ENCODE measurements at regions not wholly inside any gene's neighbourhood (a gene's known extent, or its start where the extent isn't known, plus 50 kb on each side); places are given as distances from the start of the nearest gene placed in this dataset.

DNA sequence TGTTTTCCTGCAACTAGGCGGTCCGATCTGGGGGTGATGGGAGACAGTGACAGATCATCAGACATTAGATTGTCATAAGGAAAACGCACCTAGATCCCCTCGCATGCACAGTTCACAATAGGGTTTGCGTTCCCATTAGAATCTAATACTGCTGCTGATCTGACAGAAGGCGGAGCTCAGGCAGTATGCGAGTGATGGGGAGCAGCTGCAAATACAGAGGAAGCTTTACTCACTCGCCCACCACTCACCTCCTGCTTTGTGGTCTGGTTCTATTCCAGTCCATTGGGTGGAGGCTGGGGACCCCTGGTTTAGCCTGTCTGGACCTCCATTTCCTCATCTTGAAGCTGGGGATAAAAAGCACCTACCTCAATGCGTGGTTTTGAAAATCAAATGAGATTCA, 437.5 kb upstream of the PROK2 start:
- H2AFZ ChIP-seq (ENCODE audit: low read depth, low read length): no peak overlapping the region
- no peak overlapping the region for H3K9ac ChIP-seq (replicated peaks; ENCODE audit: extremely low read depth, insufficient read depth, low read length)
- no peaks in the 10 kb centered on the region for H3K79me2 ChIP-seq (ENCODE audit: control insufficient read depth, insufficient read depth, low read length)
- DNase-seq (ENCODE audit: low read depth, low spot score) (no peak), FAIRE-seq (no peak)
- dilution Hi-C loops (cut with MboI; ENCODE audit: extremely low pct_ligation_motif_present, low sequenced_read_pairs): no loop called here
- no peaks in the 10 kb centered on the region for H3K36me3 ChIP-seq (ENCODE audit: control insufficient read depth in 2 of 2, extremely low read depth in 1 of 2, insufficient read depth in 2 of 2, low read length in 2 of 2)
- H3K4me3 ChIP-seq (replicated peaks in 1 of 3; ENCODE audit: insufficient read depth in 1 of 3, low read depth in 1 of 3, low read length in 3 of 3): no peak overlapping the region
- H3K27ac ChIP-seq (ENCODE audit: insufficient read depth, low read depth, low read length): no peak overlapping the region
- H4K20me1 ChIP-seq (replicated peaks; ENCODE audit: control insufficient read depth, extremely low read depth, insufficient read depth, low read length): no peaks in the 10 kb centered on the region
- POLR2A ChIA-PET: no interaction called here
- no peak overlapping the region for H3K4me2 ChIP-seq (ENCODE audit: insufficient read depth, low read length)
- intact Hi-C loops (cut with micrococcal nuclease): no loop called here
- H3K27me3 ChIP-seq (ENCODE audit: control insufficient read depth in 2 of 2, insufficient read depth in 2 of 2, low read length in 2 of 2): peaks cover 0 to 2% of the 10 kb centered on the region in 2 experiments
- H3K4me1 ChIP-seq (ENCODE audit: control insufficient read depth, extremely low read depth, insufficient read depth, low read length): no peaks in the 10 kb centered on the region
- H3K9me1 ChIP-seq (replicated peaks; ENCODE audit: control insufficient read depth, extremely low read depth, insufficient read depth, low read length): no peaks in the 10 kb centered on the region
- no peaks in the 10 kb centered on the region for H3K9me3 ChIP-seq (replicated peaks; ENCODE audit: control insufficient read depth, insufficient read depth, low read length)
- TF ChIP-seq MAX (IDR thresholded peaks at IDR 0.05; ENCODE audit: insufficient read depth, insufficient read length) (no peak), JUN (IDR thresholded peaks at IDR 0.05; ENCODE audit: borderline replicate concordance, insufficient read depth, insufficient read length, low read depth) (no peak), MYC (IDR thresholded peaks at IDR 0.05; ENCODE audit: low read depth, low read length) (no peak), POLR2AphosphoS5 (IDR thresholded peaks at IDR 0.05; ENCODE audit: insufficient read depth, low read depth, low read length) (no peak), POLR2A (IDR thresholded peaks at IDR 0.05; ENCODE audit: low read depth, low read length) (no peak), CTCF (IDR thresholded peaks at IDR 0.05; ENCODE audit: extremely low read depth in 1 of 2, insufficient read depth in 1 of 2, low read depth in 1 of 2, low read length in 2 of 2) (no peak), FOS (IDR thresholded peaks at IDR 0.05; ENCODE audit: borderline replicate concordance, insufficient read depth, low read length) (no peak), GATA2 (IDR thresholded peaks at IDR 0.05; ENCODE audit: insufficient read depth, insufficient read length, low read depth, low read length) (no peak), EZH2 (IDR thresholded peaks at IDR 0.05; ENCODE audit: borderline replicate concordance, low read depth, low read length, severe bottlenecking) (no peak)
- CTCF ChIA-PET: no interaction called here
- BruUV-seq (replicated peaks): no TSS peak

Data from endothelial cell of umbilical vein (primary cell).